Transverse colon (tissue), 4 donors: ENCODE measurements at regions not wholly inside any gene's neighbourhood (a gene's known extent, or its start where the extent isn't known, plus 50 kb on each side); places are given as distances from the start of the nearest gene placed in this dataset.

Experiments
- EP300 ChIP-seq: sonication (generic); formaldehyde crosslinking; IDR thresholded peaks from one replicate; pipeline ENCODE4 v1.6.1; 2017; ENCODE audit warnings: antibody characterized with exemption, low read depth
- POLR2AphosphoS5 ChIP-seq, 3 donors: sonication (generic); formaldehyde crosslinking; IDR thresholded peaks; one replicate each; pipeline ENCODE4 v1.6.1; 2016; ENCODE audit warnings: antibody characterized with exemption in 3 of 3
- TF ChIP-seq, protein P1 (sequence below), 5 experiments: fragments of 200-600 bp in 3 of 5; fragments of 450-650 bp in 2 of 5; sonication (generic) in 3 of 5; IDR thresholded peaks; 1 replicate in 2 of 5; 2 replicates in 3 of 5; pipeline ENCODE4 v1.5.1; 2016 to 2017; ENCODE audit warnings: antibody characterized with exemption in 5 of 5, inconsistent platforms in 3 of 5, mild to moderate bottlenecking in 2 of 5, moderate library complexity in 1 of 5

- TF ChIP-seq, protein P1, sequence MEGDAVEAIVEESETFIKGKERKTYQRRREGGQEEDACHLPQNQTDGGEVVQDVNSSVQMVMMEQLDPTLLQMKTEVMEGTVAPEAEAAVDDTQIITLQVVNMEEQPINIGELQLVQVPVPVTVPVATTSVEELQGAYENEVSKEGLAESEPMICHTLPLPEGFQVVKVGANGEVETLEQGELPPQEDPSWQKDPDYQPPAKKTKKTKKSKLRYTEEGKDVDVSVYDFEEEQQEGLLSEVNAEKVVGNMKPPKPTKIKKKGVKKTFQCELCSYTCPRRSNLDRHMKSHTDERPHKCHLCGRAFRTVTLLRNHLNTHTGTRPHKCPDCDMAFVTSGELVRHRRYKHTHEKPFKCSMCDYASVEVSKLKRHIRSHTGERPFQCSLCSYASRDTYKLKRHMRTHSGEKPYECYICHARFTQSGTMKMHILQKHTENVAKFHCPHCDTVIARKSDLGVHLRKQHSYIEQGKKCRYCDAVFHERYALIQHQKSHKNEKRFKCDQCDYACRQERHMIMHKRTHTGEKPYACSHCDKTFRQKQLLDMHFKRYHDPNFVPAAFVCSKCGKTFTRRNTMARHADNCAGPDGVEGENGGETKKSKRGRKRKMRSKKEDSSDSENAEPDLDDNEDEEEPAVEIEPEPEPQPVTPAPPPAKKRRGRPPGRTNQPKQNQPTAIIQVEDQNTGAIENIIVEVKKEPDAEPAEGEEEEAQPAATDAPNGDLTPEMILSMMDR (IDR thresholded peaks at IDR 0.05): no peak
- TF ChIP-seq EP300 (no peak), POLR2AphosphoS5 (IDR thresholded peaks at IDR 0.05) (no peak)
These were observed 282.7 kb downstream of the ENC1 start for GRCh38 chr5:74357827-74358226.
